Anterior cingulate cortex (tissue), 58 donors: ENCODE measurements at regions not wholly inside any gene's neighbourhood (a gene's known extent, or its start where the extent isn't known, plus 50 kb on each side); places are given as distances from the start of the nearest gene placed in this dataset.
"Not testable (repeated sequence)": the region's sequence is repeated elsewhere in the genome, so short reads cannot be mapped to it uniquely, and the experiment has no call there.

Source experiments
- DNase-seq, 58 donors: peaks; one replicate each; lab custom pipeline; 2025; lab: John Stamatoyannopoulos, UW

GRCh38 chr3:180743813-180744590 lies 64.7 kb upstream of the CCDC39 start:
- DNase-seq: peak in 4 of 58 donors; percentile 1 to 29 (median 2)

GRCh38 chr3:180747805-180748361 lies 68.6 kb upstream of the CCDC39 start:
- no peak for DNase-seq

- no peak for DNase-seq
These were observed 70.0 kb upstream of the CCDC39 start for GRCh38 chr3:180749322-180749721.

- DNase-seq: no peak
These were observed 70.5 kb upstream of the CCDC39 start for GRCh38 chr3:180749796-180750195.

GRCh38 chr3:180755556-180755955 lies 76.3 kb upstream of the CCDC39 start:
- DNase-seq: no peak

- no peak for DNase-seq
These were observed 83.6 kb upstream of the CCDC39 start for GRCh38 chr3:180762866-180763265.

GRCh38 chr3:180764481-180764880 lies 85.2 kb upstream of the CCDC39 start:
- DNase-seq: no peak

GRCh38 chr3:180770639-180771038 lies 91.3 kb upstream of the CCDC39 start:
- DNase-seq: no peak

GRCh38 chr3:180776433-180776832 lies 97.1 kb upstream of the CCDC39 start:
- no peak for DNase-seq

- no peak for DNase-seq
These were observed 103.1 kb upstream of the CCDC39 start for GRCh38 chr3:180782195-180782984.

GRCh38 chr3:180786227-180786626 lies 106.9 kb upstream of the CCDC39 start:
- DNase-seq: not testable (repeated sequence)

- DNase-seq: no peak
These were observed 110.5 kb upstream of the CCDC39 start for GRCh38 chr3:180789774-180790173.

- no peak for DNase-seq
These were observed 114.3 kb upstream of the FXR1 start for GRCh38 chr3:180798197-180798596.

- peak in 2 of 58 donors; percentile 13 to 45 for DNase-seq
These were observed 109.6 kb upstream of the FXR1 start for GRCh38 chr3:180802837-180803236.

GRCh38 chr3:180804916-180805315 lies 107.6 kb upstream of the FXR1 start:
- DNase-seq: peak in 17 of 58 donors; percentile 1 to 26 (median 8)

- no peak for DNase-seq
These were observed 103.5 kb upstream of the FXR1 start for GRCh38 chr3:180808823-180809575.

GRCh38 chr3:180820400-180820799 lies 92.1 kb upstream of the FXR1 start:
- DNase-seq: no peak

GRCh38 chr3:180825964-180826363 lies 86.5 kb upstream of the FXR1 start:
- no peak for DNase-seq

GRCh38 chr3:180827171-180827570 lies 85.3 kb upstream of the FXR1 start:
- DNase-seq: no peak

GRCh38 chr3:180828001-180828720 lies 84.3 kb upstream of the FXR1 start:
- no peak for DNase-seq
